Omental fat pad (tissue), 3 donors: ENCODE measurements at regions not wholly inside any gene's neighbourhood (a gene's known extent, or its start where the extent isn't known, plus 50 kb on each side); places are given as distances from the start of the nearest gene placed in this dataset. TPM values are rescaled to one million over a fixed set of nuclear protein-coding genes. Genes with fewer than 3 reads are reported as not detected.

ENCODE experiments used
- ATAC-seq: fragments of 150-250 bp; one replicate; pipeline ENCODE4 v1.9.1; 2016; ENCODE audit warnings: mild to moderate bottlenecking, moderate library complexity; ENCODE audit not compliant: low FRiP score
- DNase-seq: peaks from one replicate; pipeline ENCODE4 v3.0.0-alpha.2; 2019; ENCODE audit warnings: low spot score
- small RNA-seq: library from RNA; depleted of rRNA; stranded (forward); fragments of <200 nt; gene quantifications from one replicate; pipeline ENCODE3, GENCODE V24; 2016
- TF ChIP-seq, protein P1 (sequence below), 3 donors: fragments of 450-650 bp; IDR thresholded peaks; one replicate each; pipeline ENCODE4 v1.5.1; 2016 to 2017; ENCODE audit warnings: antibody characterized with exemption in 3 of 3, mild to moderate bottlenecking in 3 of 3, moderate library complexity in 2 of 3

DNA sequence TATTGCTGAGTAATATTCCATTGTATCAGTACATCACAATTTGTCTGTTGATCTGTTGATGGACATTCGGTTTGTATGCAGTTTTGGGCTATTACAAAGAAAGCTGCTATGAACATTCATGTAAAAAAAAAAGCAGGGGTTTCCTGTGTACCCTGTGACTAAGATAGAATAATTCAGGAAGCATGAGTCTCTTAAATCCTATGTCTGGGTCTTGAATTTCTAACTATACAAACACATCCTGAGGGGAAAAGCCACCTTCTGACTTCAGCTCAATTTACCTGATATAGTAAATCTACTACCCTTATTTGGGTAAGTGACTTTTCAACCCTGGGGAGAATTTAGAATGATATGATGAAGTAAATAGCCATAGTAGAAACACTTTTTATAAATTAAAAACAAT lies 94.6 kb upstream of the FUNDC1 start:
- ATAC-seq, result no peak
- TF ChIP-seq, protein P1, sequence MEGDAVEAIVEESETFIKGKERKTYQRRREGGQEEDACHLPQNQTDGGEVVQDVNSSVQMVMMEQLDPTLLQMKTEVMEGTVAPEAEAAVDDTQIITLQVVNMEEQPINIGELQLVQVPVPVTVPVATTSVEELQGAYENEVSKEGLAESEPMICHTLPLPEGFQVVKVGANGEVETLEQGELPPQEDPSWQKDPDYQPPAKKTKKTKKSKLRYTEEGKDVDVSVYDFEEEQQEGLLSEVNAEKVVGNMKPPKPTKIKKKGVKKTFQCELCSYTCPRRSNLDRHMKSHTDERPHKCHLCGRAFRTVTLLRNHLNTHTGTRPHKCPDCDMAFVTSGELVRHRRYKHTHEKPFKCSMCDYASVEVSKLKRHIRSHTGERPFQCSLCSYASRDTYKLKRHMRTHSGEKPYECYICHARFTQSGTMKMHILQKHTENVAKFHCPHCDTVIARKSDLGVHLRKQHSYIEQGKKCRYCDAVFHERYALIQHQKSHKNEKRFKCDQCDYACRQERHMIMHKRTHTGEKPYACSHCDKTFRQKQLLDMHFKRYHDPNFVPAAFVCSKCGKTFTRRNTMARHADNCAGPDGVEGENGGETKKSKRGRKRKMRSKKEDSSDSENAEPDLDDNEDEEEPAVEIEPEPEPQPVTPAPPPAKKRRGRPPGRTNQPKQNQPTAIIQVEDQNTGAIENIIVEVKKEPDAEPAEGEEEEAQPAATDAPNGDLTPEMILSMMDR (IDR thresholded peaks at IDR 0.05), result no peak
- no peak for DNase-seq

DNA sequence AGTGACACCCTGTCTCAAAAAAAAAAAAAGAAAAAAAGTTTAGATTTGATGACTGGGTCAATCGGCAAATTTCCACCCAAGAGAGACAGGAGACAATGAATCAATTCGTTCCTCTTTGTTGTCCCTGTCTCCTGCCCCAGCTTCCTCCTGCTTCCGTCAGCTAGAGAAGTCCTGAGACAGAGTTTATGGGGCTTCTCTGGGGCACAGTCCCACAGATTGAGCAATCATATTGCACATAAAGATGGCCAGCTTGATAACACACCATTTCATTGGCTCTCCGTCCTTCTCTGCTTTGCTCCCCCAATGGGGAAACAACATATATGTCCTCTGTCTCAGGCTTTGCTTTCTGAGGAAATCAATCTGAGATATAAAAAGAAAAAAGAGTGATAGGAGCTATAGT lies 78.4 kb upstream of the FUNDC1 start:
- DNase-seq (no peak), ATAC-seq (no peak)
- TF ChIP-seq, protein P1 (IDR thresholded peaks at IDR 0.05), result no peak

DNA sequence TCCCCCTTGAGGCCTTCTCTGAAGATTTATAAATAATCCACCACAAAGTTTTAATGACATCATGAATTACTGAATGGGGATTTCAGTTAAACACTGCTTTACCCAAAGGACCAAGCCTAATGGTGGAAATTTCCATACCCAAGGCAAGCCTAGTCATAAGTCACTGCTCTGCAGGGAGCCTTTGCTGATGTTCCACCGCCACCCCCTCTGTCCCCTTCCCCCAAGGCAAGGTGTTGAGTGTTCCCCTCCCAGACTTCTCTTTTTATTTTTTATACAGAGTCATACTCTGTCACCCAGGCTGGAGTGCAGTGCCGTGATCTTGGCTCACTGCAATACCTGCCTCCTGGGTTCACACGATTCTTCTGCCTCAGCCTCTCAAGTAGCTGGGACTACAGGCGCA lies 76.4 kb upstream of the FUNDC1 start:
- TF ChIP-seq, protein P1 (IDR thresholded peaks at IDR 0.05), result no peak
- no peak for DNase-seq
- ATAC-seq, result no peak

DNA sequence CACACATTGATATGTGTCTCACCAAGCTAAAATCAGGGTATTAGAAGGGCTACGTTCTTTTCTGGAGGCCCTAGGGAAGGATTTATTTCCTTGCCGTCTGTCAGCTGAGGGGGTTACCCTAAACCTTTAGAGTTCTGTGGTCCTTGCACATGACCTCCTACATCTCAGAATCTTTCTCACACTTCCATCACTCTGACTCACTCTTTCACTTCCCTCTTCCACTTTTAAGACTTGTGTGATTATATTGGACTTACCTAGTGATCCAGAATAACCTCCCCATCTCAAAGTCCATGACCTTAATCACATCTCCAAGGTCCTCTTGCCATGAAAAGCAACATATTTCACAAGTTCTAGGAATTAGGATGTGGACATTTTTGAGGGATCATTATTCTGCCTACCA lies 53.6 kb upstream of the FUNDC1 start:
- ATAC-seq (no peak), DNase-seq (no peak)
- TF ChIP-seq, protein P1 (IDR thresholded peaks at IDR 0.05), result no peak

Small RNA genes in the stretch of these regions (small RNA-seq; reads per million reads assigned to genes)
- gene RN7SL291P, result not detected
